Neuronal stem cell (in vitro differentiated cells): ENCODE measurements at regions not wholly inside any gene's neighbourhood (a gene's known extent, or its start where the extent isn't known, plus 50 kb on each side); places are given as distances from the start of the nearest gene placed in this dataset.

Source experiments
- DNase-seq: peaks from one replicate; pipeline ENCODE4 v3.0.0-alpha.2; 2013; ENCODE audit warnings: low spot score
- H2AFZ ChIP-seq: one replicate; pipeline ENCODE4 v1.6.1; 2013; ENCODE audit warnings: mild to moderate bottlenecking, low read length, inconsistent platforms
- H2AK5ac ChIP-seq: 2 replicates; pipeline ENCODE4 v1.6.1; 2013; ENCODE audit warnings: low read depth, mild to moderate bottlenecking, inconsistent platforms, low read length, moderate library complexity, mixed read lengths
- H2BK120ac ChIP-seq: 2 replicates; pipeline ENCODE4 v1.6.1; 2013; ENCODE audit warnings: low read depth, mild to moderate bottlenecking, inconsistent platforms, low read length, moderate library complexity, mixed read lengths
- H2BK12ac ChIP-seq: one replicate; pipeline ENCODE4 v1.6.1; 2013; ENCODE audit warnings: low read length, inconsistent platforms
- H2BK15ac ChIP-seq: 2 replicates; pipeline ENCODE4 v1.6.1; 2013; ENCODE audit warnings: mild to moderate bottlenecking, low read length, inconsistent platforms, mixed read lengths
- H2BK5ac ChIP-seq: one replicate; pipeline ENCODE4 v1.6.1; 2013; ENCODE audit warnings: inconsistent platforms, mild to moderate bottlenecking, low read length, moderate library complexity
- H3K14ac ChIP-seq: one replicate; pipeline ENCODE4 v1.6.1; 2013; ENCODE audit warnings: low read length, inconsistent platforms
- H3K18ac ChIP-seq: 2 replicates; pipeline ENCODE4 v1.6.1; 2013; ENCODE audit warnings: low read length, inconsistent platforms
- H3K23ac ChIP-seq: 2 replicates; pipeline ENCODE4 v1.6.1; 2013; ENCODE audit warnings: low read depth, mild to moderate bottlenecking, mixed read lengths, low read length, inconsistent platforms; ENCODE audit not compliant: poor library complexity
- H3K27ac ChIP-seq: replicated peaks from 3 replicates; pipeline ENCODE4 v1.5.1; 2013; ENCODE audit warnings: low read length, inconsistent platforms
- H3K27me3 ChIP-seq, 3 experiments: 2 replicates each; pipeline ENCODE4 v1.6.1; 2013; ENCODE audit warnings: low read length in 3 of 3, mild to moderate bottlenecking in 2 of 3, inconsistent platforms in 1 of 3, low read depth in 1 of 3, mixed read lengths in 1 of 3, moderate library complexity in 1 of 3; ENCODE audit not compliant: control insufficient read depth in 3 of 3, insufficient read depth in 3 of 3
- H3K36me3 ChIP-seq, 2 donors: replicated peaks in 1 of 2; 2 replicates each; pipeline ENCODE4 v1.6.1; 2013; ENCODE audit warnings: low read length in 2 of 2; ENCODE audit not compliant: control insufficient read depth in 2 of 2, insufficient read depth in 2 of 2
- H3K4ac ChIP-seq: 2 replicates; pipeline ENCODE4 v1.6.1; 2013; ENCODE audit warnings: inconsistent platforms, mild to moderate bottlenecking, low read length, moderate library complexity
- H3K4me1 ChIP-seq, 2 donors: 1 replicate in 1 of 2; 2 replicates in 1 of 2; pipeline ENCODE4 v1.6.1; 2013; ENCODE audit warnings: low read length in 2 of 2, low read depth in 1 of 2; ENCODE audit not compliant: control insufficient read depth in 2 of 2, insufficient read depth in 1 of 2
- H3K4me2 ChIP-seq: one replicate; pipeline ENCODE4 v1.6.1; 2013; ENCODE audit warnings: mild to moderate bottlenecking, low read length, inconsistent platforms; ENCODE audit not compliant: insufficient read depth, poor library complexity, severe bottlenecking
- H3K4me3 ChIP-seq, 2 donors: 2 replicates each; pipeline ENCODE4 v1.5.1; 2013; ENCODE audit warnings: low read length in 2 of 2, mild to moderate bottlenecking in 2 of 2, inconsistent platforms in 1 of 2, moderate library complexity in 1 of 2
- H3K79me1 ChIP-seq: one replicate; pipeline ENCODE4 v1.6.1; 2013; ENCODE audit warnings: low read depth, mild to moderate bottlenecking, inconsistent platforms, low read length, moderate library complexity
- H3K9ac ChIP-seq: one replicate; pipeline ENCODE4 v1.6.1; 2013; ENCODE audit warnings: mild to moderate bottlenecking, low read depth, low read length, inconsistent platforms; ENCODE audit not compliant: poor library complexity
- H3K9me3 ChIP-seq, 2 donors: replicated peaks in 1 of 2; 2 replicates each; pipeline versions ENCODE3 to v1.6.1; 2013; ENCODE audit warnings: low read length in 2 of 2, mild to moderate bottlenecking in 2 of 2, inconsistent platforms in 1 of 2, low read depth in 1 of 2, mixed read lengths in 1 of 2, moderate library complexity in 1 of 2; ENCODE audit not compliant: control insufficient read depth in 2 of 2, insufficient read depth in 1 of 2
- H4K8ac ChIP-seq: one replicate; pipeline ENCODE4 v1.6.1; 2013; ENCODE audit warnings: low read depth, mild to moderate bottlenecking, inconsistent platforms, low read length, moderate library complexity
- H4K91ac ChIP-seq: one replicate; pipeline ENCODE4 v1.6.1; 2013; ENCODE audit warnings: low read length, low read depth, mild to moderate bottlenecking, inconsistent platforms; ENCODE audit not compliant: poor library complexity
- WGBS, 2 donors: extraction: QIAGEN DNeasy Blood & Tissue Kit; methylation state at CpG; one replicate each; pipeline ENCODE4 v1.1.7; 2013; ENCODE audit warnings: missing lambda C conversion rate in 2 of 2, mixed read lengths in 1 of 2; ENCODE audit not compliant: insufficient read length in 2 of 2, insufficient replicate concordance in 1 of 2; ENCODE audit errors: extremely low coverage in 2 of 2; 5-methylcytosine and 5-hydroxymethylcytosine counted together

DNA sequence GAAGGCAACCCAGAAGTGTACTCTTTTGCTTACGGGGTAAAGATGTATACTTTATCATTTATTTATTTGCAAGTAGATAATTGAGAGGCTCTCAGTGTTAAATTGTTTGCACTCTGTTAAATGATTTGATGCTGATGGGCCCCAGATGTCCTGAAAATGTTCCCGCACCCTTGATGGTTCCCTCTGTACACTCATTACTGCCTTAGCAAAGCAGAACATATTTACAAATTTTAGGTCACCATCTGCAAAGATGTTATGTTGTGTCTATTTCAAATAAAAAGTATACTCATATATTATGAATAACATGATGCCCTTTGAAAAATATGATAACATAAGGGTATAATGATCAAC, 240.5 kb upstream of the SNX7 start:
- Histone ChIP-seq H2BK12ac (no peak overlapping the region), H3K4me3 (no peak overlapping the region), H4K8ac (no peak overlapping the region), H2AFZ (no peak overlapping the region), H2BK15ac (no peak overlapping the region), H3K9ac (no peak overlapping the region), H3K18ac (no peak overlapping the region), H4K91ac (no peak overlapping the region), H3K4ac (no peak overlapping the region), H3K36me3 (no peaks in the 10 kb centered on the region), H3K27me3 (no peaks in the 10 kb centered on the region), H3K14ac (no peak overlapping the region), H3K79me1 (no peaks in the 10 kb centered on the region), H3K4me1 (peaks cover 0 to 2% of the 10 kb centered on the region in 2 donors), H3K9me3 (no peaks in the 10 kb centered on the region), H3K23ac (no peak overlapping the region), H2BK120ac (no peak overlapping the region), H3K4me2 (no peak overlapping the region), H2BK5ac (no peak overlapping the region), H3K27ac (no peak overlapping the region), H2AK5ac (no peak overlapping the region)
- DNase-seq = no peak
- WGBS, 2 donors = no CpG with 5 or more reads among the region's 2 CpGs

DNA sequence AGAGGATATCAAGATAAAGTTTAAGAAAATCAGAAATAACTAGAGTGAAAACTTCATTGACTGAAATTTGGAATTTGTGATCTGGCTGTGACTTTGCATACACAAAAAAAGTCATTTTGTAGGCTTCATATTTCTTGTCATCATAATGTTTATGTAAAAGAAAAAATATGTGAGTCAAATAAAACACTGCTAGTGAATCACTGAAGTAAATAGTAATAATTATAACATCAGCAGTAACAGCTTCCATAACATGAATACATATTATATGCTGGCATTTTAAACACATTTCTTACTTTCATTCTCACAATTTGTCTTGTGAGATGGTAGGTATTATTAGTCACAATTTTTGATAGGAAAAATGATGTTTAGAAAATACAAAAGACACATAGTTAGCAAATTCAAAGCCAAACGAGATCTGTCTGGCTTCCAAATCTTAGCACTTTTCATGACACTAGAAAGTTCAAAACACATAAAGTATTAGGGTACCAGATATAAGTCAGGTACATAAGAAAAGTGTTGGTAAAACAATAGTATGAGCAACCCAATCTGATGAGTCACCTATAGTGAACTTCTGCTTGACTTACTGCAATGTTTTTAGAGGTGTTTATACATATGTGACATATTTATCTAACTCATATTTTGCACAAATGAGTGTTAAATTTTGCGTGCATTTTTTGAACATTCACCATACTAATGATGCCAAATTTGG, 241.0 kb upstream of the SNX7 start:
- H3K9me3 ChIP-seq = no peaks in the 10 kb centered on the region
- no peak overlapping the region for H2BK15ac ChIP-seq
- no peak overlapping the region for H3K4ac ChIP-seq
- H3K23ac ChIP-seq = no peak overlapping the region
- H2BK120ac ChIP-seq = no peak overlapping the region
- no peak overlapping the region for H2BK12ac ChIP-seq
- H3K27me3 ChIP-seq = no peaks in the 10 kb centered on the region
- H3K4me2 ChIP-seq = no peak overlapping the region
- no peak overlapping the region for H2AFZ ChIP-seq
- H3K14ac ChIP-seq = no peak overlapping the region
- no peak overlapping the region for H2BK5ac ChIP-seq
- no peak overlapping the region for H2AK5ac ChIP-seq
- H3K9ac ChIP-seq = no peak overlapping the region
- H3K79me1 ChIP-seq = no peaks in the 10 kb centered on the region
- no peak overlapping the region for H3K4me3 ChIP-seq
- H3K27ac ChIP-seq = no peak overlapping the region
- no peaks in the 10 kb centered on the region for H3K36me3 ChIP-seq
- H3K18ac ChIP-seq = no peak overlapping the region
- H4K91ac ChIP-seq = no peak overlapping the region
- DNase-seq = no peak
- no CpG with 5 or more reads among the region's 2 CpGs for WGBS, 2 donors
- H4K8ac ChIP-seq = no peak overlapping the region
- peaks cover 0 to 2% of the 10 kb centered on the region in 2 donors for H3K4me1 ChIP-seq

DNA sequence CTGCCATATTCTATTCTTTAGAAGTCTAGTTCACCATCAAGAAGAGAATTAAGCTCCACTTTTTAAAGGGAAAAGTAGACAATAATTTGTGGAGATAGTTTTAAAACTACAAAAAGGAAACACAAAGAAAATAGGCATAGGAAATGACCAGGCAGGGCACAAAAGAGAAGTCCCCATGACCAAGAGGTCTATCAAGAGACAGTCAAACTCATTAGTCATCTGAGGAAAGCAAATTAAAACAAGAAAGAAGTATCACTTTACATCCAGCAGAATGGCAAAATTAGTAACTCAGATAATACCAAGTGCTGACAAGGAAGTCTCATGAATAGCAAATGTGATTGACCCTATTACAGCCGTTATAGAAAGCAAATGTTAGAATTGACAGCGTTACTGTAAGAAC, 243.7 kb upstream of the SNX7 start:
- Histone ChIP-seq H4K91ac (no peak overlapping the region), H2BK15ac (no peak overlapping the region), H3K14ac (no peak overlapping the region), H3K27ac (no peak overlapping the region), H2AK5ac (no peak overlapping the region), H3K36me3 (no peaks in the 10 kb centered on the region), H2BK120ac (no peak overlapping the region), H3K9ac (no peak overlapping the region), H2BK5ac (no peak overlapping the region), H3K27me3 (no peaks in the 10 kb centered on the region), H2BK12ac (no peak overlapping the region), H3K4ac (no peak overlapping the region), H3K9me3 (peaks cover 0 to 5% of the 10 kb centered on the region in 2 donors), H3K18ac (no peak overlapping the region), H3K4me3 (no peak overlapping the region), H3K4me2 (no peak overlapping the region), H3K79me1 (no peaks in the 10 kb centered on the region), H4K8ac (no peak overlapping the region), H3K4me1 (peaks cover 0 to under 1% of the 10 kb centered on the region in 2 donors), H3K23ac (no peak overlapping the region), H2AFZ (no peak overlapping the region)
- DNase-seq = no peak
- WGBS, 2 donors = no CpG with 5 or more reads among the region's 2 CpGs

DNA sequence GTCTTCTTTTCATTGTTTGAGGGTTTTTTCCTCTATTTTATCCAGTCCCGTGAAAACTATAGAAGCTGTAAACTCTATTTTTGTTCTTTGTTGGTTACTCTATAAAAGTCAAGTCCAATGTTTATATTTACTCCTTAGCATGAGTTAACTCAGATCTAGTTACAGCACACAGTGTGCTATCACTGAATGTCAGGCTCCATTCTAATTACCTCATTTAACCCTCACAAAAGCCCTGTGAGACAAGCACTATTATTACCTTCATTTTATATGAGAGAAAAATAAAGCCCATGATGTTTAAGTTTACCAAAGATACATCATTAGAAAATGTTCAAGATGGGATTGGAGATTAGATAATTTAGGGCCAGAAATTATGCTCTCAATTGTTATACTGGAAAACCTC, 251.4 kb upstream of the SNX7 start:
- no peak overlapping the region for H4K91ac ChIP-seq
- no peak overlapping the region for H3K23ac ChIP-seq
- no peak overlapping the region for H3K27ac ChIP-seq
- no peak overlapping the region for H3K4me2 ChIP-seq
- no CpG with 5 or more reads among the region's 1 CpG for WGBS, 2 donors
- no peak overlapping the region for H3K18ac ChIP-seq
- no peak overlapping the region for H2BK12ac ChIP-seq
- no peak overlapping the region for H3K9ac ChIP-seq
- H3K79me1 ChIP-seq = no peaks in the 10 kb centered on the region
- H3K27me3 ChIP-seq = no peaks in the 10 kb centered on the region
- no peak overlapping the region for H2BK15ac ChIP-seq
- H3K9me3 ChIP-seq = peaks cover 0 to 7% of the 10 kb centered on the region in 2 donors
- peaks cover 0 to 2% of the 10 kb centered on the region in 2 donors for H3K4me1 ChIP-seq
- no peak overlapping the region for H2AK5ac ChIP-seq
- no peaks in the 10 kb centered on the region for H3K36me3 ChIP-seq
- no peak overlapping the region for H3K14ac ChIP-seq
- H4K8ac ChIP-seq = no peak overlapping the region
- no peak for DNase-seq
- no peak overlapping the region for H3K4me3 ChIP-seq
- no peak overlapping the region for H2AFZ ChIP-seq
- H2BK5ac ChIP-seq = no peak overlapping the region
- no peak overlapping the region for H3K4ac ChIP-seq
- no peak overlapping the region for H2BK120ac ChIP-seq
